ENCODE measurements at regions not wholly inside any gene's neighbourhood (a gene's known extent, or its start where the extent isn't known, plus 50 kb on each side); places are given as distances from the start of the nearest gene placed in this dataset.

DNA sequence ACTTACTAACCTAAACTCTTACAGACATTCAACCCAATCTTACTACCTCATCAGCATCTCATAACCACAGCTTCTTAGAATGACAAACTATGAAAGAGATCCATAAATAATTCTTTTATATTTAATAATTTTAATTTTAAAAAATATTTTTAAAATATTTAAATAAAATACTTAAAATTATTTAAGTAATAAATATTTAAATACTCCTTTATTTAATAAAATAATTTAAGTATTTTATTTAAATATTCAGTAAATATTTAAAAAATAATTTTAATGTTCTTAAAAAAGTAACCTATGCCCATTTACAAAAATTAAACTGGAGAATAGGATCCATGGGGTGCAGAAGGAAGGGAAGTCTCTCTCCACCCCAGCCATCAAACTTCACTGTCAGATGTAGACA, 627.3 kb upstream of the MGMT start:
- Mint-ChIP-seq H3K4me3 (no peak overlapping the region), H3K27ac (no peak overlapping the region), H3K9me3 (ENCODE audit: low read depth) (no peaks in the 10 kb centered on the region), H3K36me3 (ENCODE audit: low read depth) (no peaks in the 10 kb centered on the region), H3K4me1 (no peaks in the 10 kb centered on the region), H3K27me3 (peaks cover 5% of the 10 kb centered on the region)
- ATAC-seq (no peak), DNase-seq (no peak)
- ChIA-PET CTCF (no interaction called here), POLR2A (no interaction called here)
- intact Hi-C loops (cut with DNase I, micrococcal nuclease): no loop called here

DNA sequence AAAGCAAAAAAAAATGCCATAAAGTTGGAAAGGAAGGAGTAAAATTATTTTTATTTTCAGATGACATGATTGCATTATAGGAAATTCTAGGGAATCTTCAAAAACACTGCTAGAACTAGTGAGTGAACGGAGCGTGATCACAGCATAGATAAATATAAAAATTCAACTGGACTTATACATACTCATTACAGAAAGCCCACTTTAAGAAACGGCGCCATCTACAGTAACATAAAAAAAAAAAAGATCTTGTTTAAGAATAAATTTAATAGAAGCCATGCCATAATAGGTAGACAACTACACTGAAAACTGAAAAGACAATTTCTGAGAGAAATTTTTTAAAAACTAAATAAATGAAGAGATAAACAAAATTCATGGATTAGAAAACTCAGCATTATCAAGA, 623.1 kb upstream of the MGMT start:
- ATAC-seq (no peak), DNase-seq (no peak)
- Mint-ChIP-seq H3K36me3 (ENCODE audit: low read depth) (no peaks in the 10 kb centered on the region), H3K27me3 (peaks cover 5% of the 10 kb centered on the region), H3K27ac (no peak overlapping the region), H3K4me1 (no peaks in the 10 kb centered on the region), H3K4me3 (no peak overlapping the region), H3K9me3 (ENCODE audit: low read depth) (no peaks in the 10 kb centered on the region)
- ChIA-PET POLR2A (interaction anchor here (0.6 kb wide), 1 partner anchor 21 kb away, joined by 5 read pairs; no protein-coding TSS in a partner anchor), CTCF (no interaction called here)
- intact Hi-C loops (cut with DNase I, micrococcal nuclease): no loop called here

DNA sequence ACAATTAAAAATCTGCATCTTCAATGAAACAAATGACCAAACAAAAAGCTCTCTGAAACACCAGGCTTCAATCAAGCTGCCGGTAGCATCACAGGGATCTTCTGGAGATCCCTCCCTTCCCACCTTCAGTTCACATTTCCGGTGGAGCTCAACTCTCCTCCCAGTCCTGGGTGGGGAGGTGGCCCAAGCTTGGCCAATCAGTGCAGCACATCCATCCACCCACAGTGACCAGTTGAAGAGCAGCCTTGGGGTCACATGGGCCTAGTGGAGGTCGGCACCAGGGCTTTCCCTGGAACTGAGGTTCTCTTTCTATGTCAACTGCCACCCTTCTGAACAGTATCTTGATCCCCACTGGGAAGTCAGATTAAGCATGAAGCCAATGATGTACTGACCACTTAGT, 620.1 kb upstream of the MGMT start:
- DNase-seq: no peak
- intact Hi-C loops (cut with DNase I, micrococcal nuclease): no loop called here
- ChIA-PET POLR2A (no interaction called here), CTCF (no interaction called here)
- no peaks in the 10 kb centered on the region for H3K4me1 Mint-ChIP-seq
- ATAC-seq: no peak
- no peaks in the 10 kb centered on the region for H3K36me3 Mint-ChIP-seq (ENCODE audit: low read depth)
- no peak overlapping the region for H3K4me3 Mint-ChIP-seq
- H3K27ac Mint-ChIP-seq: no peak overlapping the region
- no peaks in the 10 kb centered on the region for H3K9me3 Mint-ChIP-seq (ENCODE audit: low read depth)
- H3K27me3 Mint-ChIP-seq: peaks cover 2% of the 10 kb centered on the region

DNA sequence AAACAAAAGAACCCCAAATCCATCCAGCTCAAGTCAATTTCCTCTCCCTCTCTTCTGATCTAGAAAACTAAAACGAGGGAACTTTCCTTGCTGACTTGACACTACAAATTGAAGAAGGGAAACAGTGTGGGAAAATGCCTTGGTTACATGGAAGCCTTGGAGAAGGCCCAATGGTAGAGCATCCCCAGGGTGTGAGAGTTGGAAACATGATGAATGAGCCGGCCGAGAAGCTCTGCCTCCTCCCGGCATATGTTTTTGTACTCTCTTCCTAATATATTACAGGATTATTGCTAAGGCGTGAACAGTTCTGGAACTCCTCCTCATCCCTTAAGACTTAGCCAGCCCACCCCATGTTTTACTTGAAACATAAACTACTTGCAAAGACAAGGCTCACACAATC, 618.2 kb upstream of the MGMT start:
- H3K36me3 Mint-ChIP-seq (ENCODE audit: low read depth): no peaks in the 10 kb centered on the region
- no peak for ATAC-seq
- H3K27me3 Mint-ChIP-seq: no peaks in the 10 kb centered on the region
- DNase-seq: no peak
- intact Hi-C loops (cut with DNase I, micrococcal nuclease): no loop called here
- H3K4me1 Mint-ChIP-seq: no peaks in the 10 kb centered on the region
- ChIA-PET POLR2A (no interaction called here), CTCF (no interaction called here)
- no peak overlapping the region for H3K27ac Mint-ChIP-seq
- H3K9me3 Mint-ChIP-seq (ENCODE audit: low read depth): no peaks in the 10 kb centered on the region
- H3K4me3 Mint-ChIP-seq: no peak overlapping the region

DNA sequence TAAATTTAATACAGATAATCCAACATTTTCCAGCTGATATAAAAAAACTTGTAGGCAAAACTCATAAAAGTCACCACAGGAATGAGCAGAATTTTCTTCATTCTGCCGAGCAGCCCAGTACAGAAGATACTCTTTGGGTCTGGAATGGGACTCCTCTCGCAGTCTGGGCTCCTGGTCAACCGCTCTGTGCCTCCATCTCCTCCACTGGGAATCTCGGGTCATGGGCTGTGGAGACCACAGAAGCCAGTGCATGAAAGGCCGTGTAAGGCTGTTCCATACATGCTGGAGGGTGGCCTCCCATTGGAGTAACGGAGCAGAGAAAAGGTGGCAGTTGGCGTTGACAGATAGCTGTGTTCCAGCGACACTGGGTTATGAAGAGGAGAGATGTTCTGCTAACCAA, 616.4 kb upstream of the MGMT start:
- Mint-ChIP-seq H3K36me3 (ENCODE audit: low read depth) (no peaks in the 10 kb centered on the region), H3K27me3 (no peaks in the 10 kb centered on the region), H3K4me3 (no peak overlapping the region), H3K4me1 (no peaks in the 10 kb centered on the region), H3K9me3 (ENCODE audit: low read depth) (no peaks in the 10 kb centered on the region), H3K27ac (no peak overlapping the region)
- CTCF ChIA-PET: no interaction called here
- intact Hi-C loops (cut with DNase I, micrococcal nuclease): loop anchor here in 1 of 2 experiments (10.0 kb wide), 2 partner anchors 216 to 586 kb away; no protein-coding TSS in a partner anchor
- ATAC-seq: no peak
- POLR2A ChIA-PET: no interaction called here
- no peak for DNase-seq

DNA sequence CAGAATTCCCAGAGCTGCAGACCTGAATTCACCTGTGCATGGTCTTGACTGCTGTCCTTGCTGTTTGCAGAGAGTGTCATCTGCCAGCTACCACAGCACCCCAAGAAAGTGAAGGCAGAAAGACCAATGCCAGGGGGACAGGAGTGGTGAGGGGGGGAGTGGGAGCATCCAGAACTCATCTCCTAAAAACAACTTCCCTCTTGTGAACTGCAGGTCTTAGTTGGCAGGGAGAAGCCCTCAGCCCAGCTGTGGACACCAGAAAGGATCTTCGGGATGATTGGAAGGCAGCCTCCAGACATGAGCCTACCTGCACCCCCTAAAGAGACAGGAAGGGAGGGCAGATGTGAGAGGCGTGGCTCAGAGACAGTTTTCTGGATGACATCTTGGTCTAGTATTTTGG, 615.8 kb upstream of the MGMT start:
- Mint-ChIP-seq H3K27me3 (peaks cover 2% of the 10 kb centered on the region), H3K27ac (no peak overlapping the region), H3K4me3 (no peak overlapping the region), H3K36me3 (ENCODE audit: low read depth) (no peaks in the 10 kb centered on the region), H3K4me1 (no peaks in the 10 kb centered on the region), H3K9me3 (ENCODE audit: low read depth) (no peaks in the 10 kb centered on the region)
- no peak for ATAC-seq
- POLR2A ChIA-PET: no interaction called here
- intact Hi-C loops (cut with DNase I, micrococcal nuclease): loop anchor here in 1 of 2 experiments (10.0 kb wide), 2 partner anchors 216 to 586 kb away; no protein-coding TSS in a partner anchor
- CTCF ChIA-PET: no interaction called here
- no peak for DNase-seq

DNA sequence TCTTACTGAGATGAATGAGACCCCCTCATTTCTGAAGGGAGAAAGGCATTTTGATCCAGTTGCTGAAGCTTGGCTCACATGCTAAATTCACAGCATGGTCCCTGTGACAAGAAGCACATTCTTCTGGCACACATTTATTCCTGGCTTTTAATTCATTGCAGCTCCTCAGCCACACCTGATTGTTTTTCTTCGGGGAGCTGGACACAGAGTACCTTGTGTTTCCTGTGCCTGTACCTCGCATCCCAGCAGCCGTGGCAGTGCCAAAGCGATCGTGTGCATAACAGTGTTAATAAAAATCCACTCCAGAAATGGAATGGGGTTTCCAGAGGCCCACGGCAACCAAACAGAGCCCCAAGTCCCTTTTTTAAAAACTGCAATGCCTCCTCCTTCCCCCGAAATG, 615.3 kb upstream of the MGMT start:
- intact Hi-C loops (cut with DNase I, micrococcal nuclease): loop anchor here in 1 of 2 experiments (10.0 kb wide), 2 partner anchors 217 to 587 kb away; no protein-coding TSS in a partner anchor
- H3K36me3 Mint-ChIP-seq (ENCODE audit: low read depth): no peaks in the 10 kb centered on the region
- ChIA-PET POLR2A (no interaction called here), CTCF (interaction anchor here (0.6 kb wide), 1 partner anchor 367 kb away, joined by 3 read pairs; no protein-coding TSS in a partner anchor)
- DNase-seq (no peak), ATAC-seq (no peak)
- no peak overlapping the region for H3K27ac Mint-ChIP-seq
- peaks cover 3% of the 10 kb centered on the region for H3K27me3 Mint-ChIP-seq
- H3K9me3 Mint-ChIP-seq (ENCODE audit: low read depth): no peaks in the 10 kb centered on the region
- H3K4me1 Mint-ChIP-seq: no peaks in the 10 kb centered on the region
- H3K4me3 Mint-ChIP-seq: no peak overlapping the region

DNA sequence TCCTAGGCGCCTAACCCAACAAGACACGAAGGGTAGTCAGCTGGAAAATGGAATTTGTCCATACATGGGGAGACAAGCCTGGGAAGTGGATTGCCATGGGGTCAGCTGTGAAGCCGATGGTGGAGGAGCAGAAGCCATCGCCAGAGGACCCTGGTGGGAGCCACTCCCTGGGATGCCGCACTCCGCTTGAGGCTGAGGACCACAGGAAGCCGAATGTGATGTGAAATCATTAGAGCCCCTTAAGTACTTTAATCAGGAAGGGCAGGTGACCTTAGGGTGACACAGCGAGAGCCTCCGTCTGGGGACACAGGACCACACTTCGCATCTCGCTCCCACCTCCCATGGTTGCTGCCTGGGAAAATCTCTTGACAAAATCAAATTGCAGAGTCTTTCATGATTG, 614.6 kb upstream of the MGMT start:
- no peaks in the 10 kb centered on the region for H3K4me1 Mint-ChIP-seq
- no peak overlapping the region for H3K27ac Mint-ChIP-seq
- no peak for DNase-seq
- H3K27me3 Mint-ChIP-seq: peaks cover 3% of the 10 kb centered on the region
- H3K36me3 Mint-ChIP-seq (ENCODE audit: low read depth): no peaks in the 10 kb centered on the region
- H3K4me3 Mint-ChIP-seq: no peak overlapping the region
- ChIA-PET CTCF (no interaction called here), POLR2A (no interaction called here)
- ATAC-seq: no peak
- intact Hi-C loops (cut with DNase I, micrococcal nuclease): loop anchor here in 1 of 2 experiments (10.0 kb wide), 2 partner anchors 218 to 588 kb away; no protein-coding TSS in a partner anchor
- no peaks in the 10 kb centered on the region for H3K9me3 Mint-ChIP-seq (ENCODE audit: low read depth)

DNA sequence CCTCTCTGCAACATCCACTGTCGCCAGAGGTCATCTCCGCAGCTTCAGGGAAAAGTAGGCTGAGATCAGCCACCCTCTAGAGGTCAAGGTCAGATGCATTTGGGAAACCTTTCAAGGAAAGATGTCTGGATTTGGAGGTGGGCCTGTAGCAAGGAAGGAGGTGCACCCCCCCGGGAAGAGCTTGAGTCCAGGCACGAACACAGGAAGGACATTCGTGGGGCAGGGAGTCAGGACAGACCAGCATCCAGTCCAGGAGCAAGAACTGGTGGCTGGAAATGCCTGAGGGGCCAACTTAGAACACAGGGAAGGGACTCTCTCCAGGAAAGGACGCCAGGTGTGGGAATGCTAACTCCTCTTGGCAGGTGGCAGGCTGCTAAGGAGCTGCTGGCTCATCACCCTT, 614.1 kb upstream of the MGMT start:
- H3K27me3 Mint-ChIP-seq: peaks cover 3% of the 10 kb centered on the region

DNA sequence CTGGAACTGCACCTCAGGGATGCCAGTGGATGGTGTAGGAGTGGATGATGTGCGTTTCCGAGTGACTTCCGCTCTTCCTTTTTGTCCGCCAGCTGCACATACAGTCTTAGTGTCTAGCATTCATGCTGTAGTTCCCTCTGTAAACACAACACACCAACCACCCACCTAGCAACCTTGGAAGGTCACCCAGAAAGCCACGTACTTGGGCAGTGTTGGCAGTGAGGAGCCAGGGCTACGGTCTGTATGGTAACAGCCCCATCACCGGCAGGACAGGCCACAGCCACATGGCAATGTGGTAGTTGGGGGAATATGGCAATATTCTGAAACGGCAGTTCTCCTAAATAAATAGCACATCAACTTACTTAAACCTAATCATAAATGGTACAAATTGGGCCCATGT, 613.5 kb upstream of the MGMT start:
- peaks cover 3% of the 10 kb centered on the region for H3K27me3 Mint-ChIP-seq
- POLR2A ChIA-PET: no interaction called here
- H3K9me3 Mint-ChIP-seq (ENCODE audit: low read depth): no peaks in the 10 kb centered on the region
- H3K4me3 Mint-ChIP-seq: no peak overlapping the region
- DNase-seq (no peak), ATAC-seq (no peak)
- H3K36me3 Mint-ChIP-seq (ENCODE audit: low read depth): no peaks in the 10 kb centered on the region
- intact Hi-C loops (cut with DNase I, micrococcal nuclease): loop anchor here in 1 of 2 experiments (10.0 kb wide), 2 partner anchors 219 to 589 kb away; no protein-coding TSS in a partner anchor
- H3K27ac Mint-ChIP-seq: no peak overlapping the region
- H3K4me1 Mint-ChIP-seq: no peaks in the 10 kb centered on the region
- CTCF ChIA-PET: no interaction called here

More for the DNA sequence above, 614.1 kb upstream of the MGMT start:
- CTCF ChIA-PET: no interaction called here
- no peak overlapping the region for H3K4me3 Mint-ChIP-seq
- ATAC-seq (no peak), DNase-seq (no peak)
- intact Hi-C loops (cut with DNase I, micrococcal nuclease): loop anchor here in 1 of 2 experiments (10.0 kb wide), 2 partner anchors 218 to 588 kb away; no protein-coding TSS in a partner anchor
- no peaks in the 10 kb centered on the region for H3K4me1 Mint-ChIP-seq
- POLR2A ChIA-PET: no interaction called here
- H3K27ac Mint-ChIP-seq: no peak overlapping the region
- no peaks in the 10 kb centered on the region for H3K9me3 Mint-ChIP-seq (ENCODE audit: low read depth)
- no peaks in the 10 kb centered on the region for H3K36me3 Mint-ChIP-seq (ENCODE audit: low read depth)

DNA sequence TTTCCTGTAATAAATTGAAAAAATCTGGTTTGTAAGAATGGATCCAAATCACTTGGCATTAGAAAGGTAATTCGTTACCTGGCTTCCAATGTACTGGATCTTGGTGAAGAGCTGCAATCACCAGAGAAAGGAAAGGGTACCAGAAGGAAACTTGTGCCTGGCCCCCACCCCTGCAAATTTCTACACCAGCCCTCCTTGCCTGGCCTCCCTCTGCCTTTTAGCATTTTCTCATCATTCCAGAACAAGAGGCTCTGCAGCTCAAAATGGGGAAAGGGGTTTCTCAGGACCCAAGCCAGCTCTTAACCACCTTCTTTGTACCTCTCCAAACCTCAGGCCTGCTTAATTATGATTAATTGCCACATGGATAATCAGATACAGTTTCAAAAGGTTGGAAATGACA, 612.8 kb upstream of the MGMT start:
- Mint-ChIP-seq H3K36me3 (ENCODE audit: low read depth) (no peaks in the 10 kb centered on the region), H3K4me3 (no peak overlapping the region), H3K9me3 (ENCODE audit: low read depth) (no peaks in the 10 kb centered on the region), H3K27ac (no peak overlapping the region), H3K4me1 (no peaks in the 10 kb centered on the region), H3K27me3 (peaks cover 3% of the 10 kb centered on the region)
- DNase-seq (no peak), ATAC-seq (no peak)
- ChIA-PET POLR2A (no interaction called here), CTCF (no interaction called here)
- intact Hi-C loops (cut with DNase I, micrococcal nuclease): loop anchor here in 1 of 2 experiments (10.0 kb wide), 2 partner anchors 219 to 589 kb away; no protein-coding TSS in a partner anchor

DNA sequence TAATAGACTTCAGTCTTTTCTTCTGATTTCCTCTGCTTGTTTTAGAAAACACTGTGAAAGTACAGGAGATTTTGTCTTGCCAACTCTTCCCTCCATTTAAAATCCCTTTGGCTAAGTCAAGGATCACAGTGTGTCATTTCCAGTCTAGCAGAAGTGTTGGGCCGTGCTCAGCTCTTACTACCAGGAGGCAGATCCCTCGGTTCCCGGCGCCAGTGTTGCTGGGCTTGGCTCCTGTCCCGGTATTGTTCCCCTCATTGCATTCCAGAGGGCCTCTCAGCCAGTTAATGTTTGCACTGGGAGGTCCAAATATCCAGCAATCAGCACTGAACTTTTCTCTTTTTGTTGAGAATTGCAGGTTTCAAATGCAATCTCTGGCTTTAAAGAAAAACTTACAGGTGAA, 612.1 kb upstream of the MGMT start:
- Mint-ChIP-seq H3K9me3 (ENCODE audit: low read depth) (no peaks in the 10 kb centered on the region), H3K27ac (no peak overlapping the region), H3K4me1 (no peaks in the 10 kb centered on the region), H3K36me3 (ENCODE audit: low read depth) (no peaks in the 10 kb centered on the region), H3K4me3 (no peak overlapping the region), H3K27me3 (peaks cover 3% of the 10 kb centered on the region)
- ChIA-PET POLR2A (no interaction called here), CTCF (no interaction called here)
- DNase-seq: no peak
- ATAC-seq: no peak
- intact Hi-C loops (cut with DNase I, micrococcal nuclease): loop anchor here (5.0 to 10.0 kb wide), 3 partner anchors 220 to 590 kb away; no protein-coding TSS in a partner anchor

Data from activated CD4-positive, alpha-beta T cell treated with anti-CD3 and anti-CD28 coated beads for 36 hours (primary cell).